Type B pancreatic cell (in vitro differentiated cells): ENCODE measurements at regions not wholly inside any gene's neighbourhood (a gene's known extent, or its start where the extent isn't known, plus 50 kb on each side); places are given as distances from the start of the nearest gene placed in this dataset.

Experiments used
- DNase-seq: peaks from one replicate; pipeline ENCODE4 v3.0.0; 2021; ENCODE audit warnings: mixed read lengths; ENCODE audit not compliant: unreplicated experiment; ENCODE audit errors: extremely low spot score
- H3K27ac Mint-ChIP-seq: 2 replicates; pipeline ENCODE4 v1.8.0; 2021; ENCODE audit warnings: mild to moderate bottlenecking, mixed read lengths
- H3K27me3 Mint-ChIP-seq: 2 replicates; pipeline ENCODE4 v1.8.0; 2021; ENCODE audit warnings: mixed read lengths
- H3K36me3 Mint-ChIP-seq: 2 replicates; pipeline ENCODE4 v1.8.0; 2021; ENCODE audit warnings: mixed read lengths
- H3K4me1 Mint-ChIP-seq: one replicate; pipeline ENCODE4 v1.8.0; 2021; ENCODE audit warnings: mixed read lengths; ENCODE audit not compliant: unreplicated experiment
- H3K4me3 Mint-ChIP-seq: 2 replicates; pipeline ENCODE4 v1.8.0; 2021; ENCODE audit warnings: mild to moderate bottlenecking, mixed read lengths
- H3K9me3 Mint-ChIP-seq: 2 replicates; pipeline ENCODE4 v1.8.0; 2021; ENCODE audit warnings: mixed read lengths
- CTCF ChIP-seq: fragments of 200-600 bp; sonication (generic); conservative IDR thresholded peaks from 2 replicates; pipeline ENCODE4 v1.5.0; 2021; ENCODE audit warnings: antibody characterized with exemption, mild to moderate bottlenecking

- peaks cover 6% of the 10 kb centered on the region for H3K27me3 Mint-ChIP-seq
- peak overlapping the region; percentile 90 for H3K27ac Mint-ChIP-seq
- H3K4me3 Mint-ChIP-seq, result peak overlapping the region; percentile 95
- H3K9me3 Mint-ChIP-seq, result no peaks in the 10 kb centered on the region
- no peak for DNase-seq
- peaks cover 9% of the 10 kb centered on the region for H3K4me1 Mint-ChIP-seq
- no peak for TF ChIP-seq CTCF
- peaks cover 17% of the 10 kb centered on the region for H3K36me3 Mint-ChIP-seq
These were observed 649.6 kb upstream of the DIPK2B start for GRCh38 chrX:45850197-45850774.

- Mint-ChIP-seq H3K27me3 (peaks cover 6% of the 10 kb centered on the region), H3K4me3 (peak overlapping the region; percentile 95), H3K27ac (peak overlapping the region; percentile 90), H3K9me3 (no peaks in the 10 kb centered on the region), H3K4me1 (peaks cover 9% of the 10 kb centered on the region), H3K36me3 (peaks cover 17% of the 10 kb centered on the region)
- no peak for DNase-seq
- peak; percentile 39 for TF ChIP-seq CTCF
These were observed 648.7 kb upstream of the DIPK2B start for GRCh38 chrX:45849261-45849862.

GRCh38 chrX:45847961-45848360, 647.3 kb upstream of the DIPK2B start:
- H3K4me1 Mint-ChIP-seq, result peaks cover 15% of the 10 kb centered on the region
- no peaks in the 10 kb centered on the region for H3K9me3 Mint-ChIP-seq
- peaks cover 28% of the 10 kb centered on the region for H3K36me3 Mint-ChIP-seq
- TF ChIP-seq CTCF, result no peak
- DNase-seq, result no peak
- H3K27ac Mint-ChIP-seq, result no peak overlapping the region
- H3K4me3 Mint-ChIP-seq, result peak overlapping the region; percentile 67
- H3K27me3 Mint-ChIP-seq, result peaks cover 6% of the 10 kb centered on the region

GRCh38 chrX:45846328-45846727, 645.7 kb upstream of the DIPK2B start:
- Mint-ChIP-seq H3K27me3 (peaks cover 3% of the 10 kb centered on the region), H3K27ac (no peak overlapping the region), H3K36me3 (peaks cover 30% of the 10 kb centered on the region), H3K4me1 (peaks cover 15% of the 10 kb centered on the region), H3K9me3 (no peaks in the 10 kb centered on the region), H3K4me3 (peak overlapping the region; percentile 41)
- TF ChIP-seq CTCF, result no peak
- no peak for DNase-seq

GRCh38 chrX:45845142-45845541, 644.5 kb upstream of the DIPK2B start:
- H3K36me3 Mint-ChIP-seq, result peaks cover 30% of the 10 kb centered on the region
- no peak for DNase-seq
- H3K9me3 Mint-ChIP-seq, result no peaks in the 10 kb centered on the region
- H3K27ac Mint-ChIP-seq, result no peak overlapping the region
- peaks cover 15% of the 10 kb centered on the region for H3K4me1 Mint-ChIP-seq
- H3K27me3 Mint-ChIP-seq, result no peaks in the 10 kb centered on the region
- H3K4me3 Mint-ChIP-seq, result no peak overlapping the region
- TF ChIP-seq CTCF, result no peak
